SJSA1 (cell line): ENCODE measurements at regions not wholly inside any gene's neighbourhood (a gene's known extent, or its start where the extent isn't known, plus 50 kb on each side); places are given as distances from the start of the nearest gene placed in this dataset.

Experiments used
- DNase-seq, 2 experiments: peaks; one replicate each; pipeline ENCODE4 v3.0.0-alpha.2; 2015 to 2020; ENCODE audit warnings: low spot score in 2 of 2, low read depth in 1 of 2
- H3K27ac ChIP-seq: fragments of 250-450 bp; sonication (Bioruptor Pico); 2 replicates; pipeline ENCODE4 v1.5.1; 2020; ENCODE audit warnings: mild to moderate bottlenecking, moderate library complexity
- H3K27me3 ChIP-seq: fragments of 250-450 bp; sonication (Bioruptor Pico); replicated peaks from 2 replicates; pipeline ENCODE4 v1.5.1; 2020; ENCODE audit warnings: mild to moderate bottlenecking, moderate library complexity
- H3K36me3 ChIP-seq: fragments of 250-450 bp; sonication (Bioruptor Pico); 2 replicates; pipeline ENCODE4 v1.5.1; 2020; ENCODE audit warnings: mild to moderate bottlenecking
- H3K4me1 ChIP-seq: fragments of 250-450 bp; sonication (Bioruptor Pico); replicated peaks from 2 replicates; pipeline ENCODE4 v1.6.1; 2021; ENCODE audit warnings: mild to moderate bottlenecking
- H3K4me3 ChIP-seq: fragments of 250-450 bp; sonication (Bioruptor Pico); 2 replicates; pipeline ENCODE4 v1.5.1; 2020; ENCODE audit warnings: mild to moderate bottlenecking
- H3K9me3 ChIP-seq: fragments of 250-450 bp; sonication (Bioruptor Pico); replicated peaks from 2 replicates; pipeline ENCODE4 v1.5.1; 2020; ENCODE audit warnings: mild to moderate bottlenecking

- no peaks in the 10 kb centered on the region; the same call in 1 of the 2 replicates for H3K9me3 ChIP-seq
- H3K4me1 ChIP-seq: peaks cover 13% of the 10 kb centered on the region
- H3K36me3 ChIP-seq: no peaks in the 10 kb centered on the region
- no peak overlapping the region for H3K27ac ChIP-seq
- DNase-seq: no peak
- H3K4me3 ChIP-seq: peak overlapping the region; percentile 6; the same call in 1 of the 2 replicates
- no peaks in the 10 kb centered on the region for H3K27me3 ChIP-seq
These were observed 183.4 kb upstream of the THRB start for GRCh38 chr3:24678021-24678420.

- Histone ChIP-seq H3K4me1 (peaks cover 17% of the 10 kb centered on the region), H3K9me3 (no peaks in the 10 kb centered on the region; the same call in 1 of the 2 replicates), H3K36me3 (no peaks in the 10 kb centered on the region), H3K27ac (no peak overlapping the region), H3K27me3 (no peaks in the 10 kb centered on the region), H3K4me3 (peak overlapping the region; percentile 6; the same call in 1 of the 2 replicates)
- peak in 1 of 2 experiments; percentile 28 for DNase-seq
These were observed 183.8 kb upstream of the THRB start for GRCh38 chr3:24678421-24678865.

- H3K27ac ChIP-seq: no peak overlapping the region
- H3K9me3 ChIP-seq: no peaks in the 10 kb centered on the region; the same call in 1 of the 2 replicates
- no peaks in the 10 kb centered on the region for H3K27me3 ChIP-seq
- H3K4me1 ChIP-seq: peaks cover 22% of the 10 kb centered on the region
- H3K36me3 ChIP-seq: no peaks in the 10 kb centered on the region
- no peak overlapping the region for H3K4me3 ChIP-seq
- no peak for DNase-seq
These were observed 184.8 kb upstream of the THRB start for GRCh38 chr3:24679429-24679828.

GRCh38 chr3:24680214-24680967 lies 185.7 kb upstream of the THRB start:
- H3K4me3 ChIP-seq: no peak overlapping the region
- no peak overlapping the region for H3K27ac ChIP-seq
- no peak for DNase-seq
- peaks cover 22% of the 10 kb centered on the region for H3K4me1 ChIP-seq
- H3K27me3 ChIP-seq: no peaks in the 10 kb centered on the region
- no peaks in the 10 kb centered on the region for H3K36me3 ChIP-seq
- H3K9me3 ChIP-seq: no peaks in the 10 kb centered on the region; the same call in 1 of the 2 replicates

DNA sequence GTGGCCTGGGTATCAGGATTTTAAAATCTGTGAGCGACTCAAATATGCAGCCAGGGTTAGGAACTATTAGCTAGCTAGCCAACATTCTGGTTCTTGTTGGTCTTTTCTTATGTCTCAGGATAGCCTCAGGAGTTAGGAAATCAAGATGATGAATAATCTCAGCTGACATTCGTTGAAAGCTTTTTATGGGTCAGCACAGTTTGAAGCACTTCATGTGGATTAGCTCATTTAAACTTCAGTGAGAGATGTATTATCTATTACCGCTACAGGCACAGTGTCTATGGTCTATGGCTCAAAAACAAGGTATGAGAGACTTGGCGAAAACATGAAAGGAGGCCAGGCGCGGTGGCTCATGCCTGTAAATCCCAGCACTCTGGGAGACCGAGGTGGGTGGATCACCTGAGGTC lies 187.5 kb upstream of the THRB start:
- peaks cover 33% of the 10 kb centered on the region for H3K4me1 ChIP-seq
- H3K27ac ChIP-seq: no peak overlapping the region
- no peaks in the 10 kb centered on the region for H3K36me3 ChIP-seq
- no peak overlapping the region for H3K4me3 ChIP-seq
- no peak for DNase-seq
- H3K9me3 ChIP-seq: no peaks in the 10 kb centered on the region; the same call in 1 of the 2 replicates
- H3K27me3 ChIP-seq: no peaks in the 10 kb centered on the region

- Histone ChIP-seq H3K27ac (peak overlapping the region; percentile 58; the same call in 1 of the 2 replicates), H3K27me3 (no peaks in the 10 kb centered on the region), H3K9me3 (no peaks in the 10 kb centered on the region; the same call in 1 of the 2 replicates), H3K4me3 (no peak overlapping the region), H3K36me3 (no peaks in the 10 kb centered on the region), H3K4me1 (peaks cover 30% of the 10 kb centered on the region)
- no peak for DNase-seq
These were observed 188.4 kb upstream of the THRB start for GRCh38 chr3:24683090-24683489.

DNA sequence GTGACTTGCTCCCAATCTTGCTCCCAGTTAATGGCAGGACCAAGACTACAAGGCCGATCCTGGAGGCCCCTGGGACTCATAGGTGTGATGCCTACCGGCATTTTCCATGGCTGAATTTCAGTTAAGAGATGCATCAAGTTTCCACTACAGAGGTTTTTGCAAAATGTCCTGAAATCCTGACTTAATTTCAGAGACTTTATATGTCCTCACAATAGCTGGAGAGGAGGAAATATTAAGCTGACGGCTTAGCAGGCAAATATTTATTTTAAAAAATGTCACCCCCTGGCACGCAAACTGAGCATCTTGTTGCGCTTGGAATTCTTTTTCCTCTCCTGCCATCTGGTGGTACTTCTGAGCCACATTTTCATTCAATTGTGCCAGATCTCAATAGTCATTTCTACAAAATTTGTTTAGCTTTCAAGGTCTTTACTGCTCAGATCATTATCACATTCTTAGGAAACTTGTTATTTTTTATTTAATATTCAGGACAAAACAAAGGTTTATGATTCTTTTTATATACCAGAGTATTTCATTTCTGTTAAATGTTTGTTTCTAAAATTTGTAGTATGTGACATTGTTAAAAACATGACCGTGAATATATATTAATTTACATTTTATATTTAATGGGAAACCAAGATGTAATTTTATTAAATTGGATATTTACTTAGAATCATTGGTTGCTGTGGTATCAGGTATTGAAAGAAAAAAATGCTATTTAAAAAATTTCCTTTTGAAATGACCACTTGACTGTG lies 189.2 kb upstream of the THRB start:
- peak overlapping the region; percentile 58; the same call in 1 of the 2 replicates for H3K27ac ChIP-seq
- no peaks in the 10 kb centered on the region for H3K36me3 ChIP-seq
- H3K4me1 ChIP-seq: peaks cover 28% of the 10 kb centered on the region
- no peaks in the 10 kb centered on the region for H3K27me3 ChIP-seq
- H3K4me3 ChIP-seq: no peak overlapping the region
- DNase-seq: peak in 1 of 2 experiments; percentile 66
- no peaks in the 10 kb centered on the region; the same call in 1 of the 2 replicates for H3K9me3 ChIP-seq

- Histone ChIP-seq H3K9me3 (no peaks in the 10 kb centered on the region; the same call in 1 of the 2 replicates), H3K27ac (no peak overlapping the region), H3K27me3 (no peaks in the 10 kb centered on the region), H3K4me1 (peaks cover 32% of the 10 kb centered on the region), H3K36me3 (no peaks in the 10 kb centered on the region), H3K4me3 (no peak overlapping the region)
- no peak for DNase-seq
These were observed 189.9 kb upstream of the THRB start for GRCh38 chr3:24684506-24685023.

DNA sequence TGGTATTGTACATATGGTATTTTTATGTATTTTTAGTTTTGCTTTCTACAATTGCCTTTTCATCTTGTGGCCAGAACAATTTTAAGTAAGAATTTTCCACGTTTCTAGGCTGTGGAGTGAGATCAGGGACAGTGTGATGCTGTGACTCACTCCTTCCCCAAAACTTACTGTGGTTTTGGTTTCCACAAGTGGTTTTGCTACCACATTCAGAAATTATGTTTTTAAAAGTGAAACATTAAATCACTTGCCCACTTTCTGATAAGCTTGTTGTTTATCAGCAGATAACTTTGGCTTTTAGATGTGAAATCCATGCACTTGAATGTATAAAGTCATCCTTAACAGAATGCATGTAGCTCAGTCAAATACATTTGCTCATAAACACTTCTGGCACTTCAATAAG lies 192.2 kb upstream of the THRB start:
- Histone ChIP-seq H3K4me3 (no peak overlapping the region), H3K27me3 (no peaks in the 10 kb centered on the region), H3K27ac (no peak overlapping the region), H3K4me1 (peaks cover 32% of the 10 kb centered on the region), H3K9me3 (no peaks in the 10 kb centered on the region), H3K36me3 (no peaks in the 10 kb centered on the region)
- peak in 1 of 2 experiments; percentile 32 for DNase-seq

DNA sequence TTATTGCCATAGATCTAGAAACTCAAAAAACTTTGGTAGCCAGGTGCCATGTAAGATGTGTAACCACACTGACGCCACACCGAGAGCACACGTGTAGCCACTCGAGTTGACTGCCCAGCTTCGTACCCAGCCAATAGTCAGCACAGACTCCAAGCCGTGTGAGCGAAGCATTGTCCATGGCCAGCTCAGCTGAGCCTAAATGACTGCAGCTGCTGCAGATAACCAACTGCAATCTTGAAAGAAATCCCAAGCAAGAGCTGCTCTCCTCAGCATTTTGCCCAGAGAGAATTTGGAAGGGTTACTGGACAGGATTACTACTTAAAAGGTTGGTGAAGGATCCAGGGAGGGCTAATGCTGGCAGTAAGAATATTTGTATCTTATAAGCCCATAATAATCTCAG lies 193.0 kb upstream of the THRB start:
- no peak for DNase-seq
- no peak overlapping the region for H3K27ac ChIP-seq

DNA sequence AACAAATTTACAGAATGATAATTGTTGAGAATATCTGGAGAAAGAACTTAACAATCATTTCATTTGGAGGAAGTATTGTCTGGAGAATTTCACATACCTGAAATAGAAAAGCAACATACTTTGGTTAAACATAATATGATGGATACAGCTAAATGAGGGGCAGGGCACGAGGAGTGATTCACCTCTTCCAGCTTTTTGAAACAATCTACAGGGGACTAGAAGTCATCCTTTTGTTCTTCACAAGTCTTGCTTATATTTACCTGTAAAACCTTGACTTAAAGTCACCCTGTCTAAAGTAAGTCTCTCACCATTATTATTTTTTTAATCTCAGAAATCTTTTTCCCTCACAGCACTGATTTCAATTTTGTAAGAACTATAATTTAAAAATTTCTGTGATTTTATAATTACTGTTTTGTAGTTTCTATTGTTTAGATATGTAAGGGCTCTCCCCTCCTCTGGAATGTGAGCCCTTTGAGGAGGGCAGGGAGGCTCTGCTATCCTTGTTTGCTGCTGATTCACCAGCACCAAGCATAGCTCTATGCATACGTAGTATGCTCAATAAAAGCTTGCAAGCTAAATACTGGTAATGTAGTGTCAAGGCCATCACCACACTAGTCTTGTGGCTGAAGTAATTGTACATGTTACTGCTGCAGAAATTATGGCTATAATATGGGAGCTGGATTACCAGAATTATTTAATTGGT lies 193.9 kb upstream of the THRB start:
- no peak overlapping the region for H3K4me3 ChIP-seq
- peak; percentile 46 to 53 for DNase-seq

More for the DNA sequence above, 193.0 kb upstream of the THRB start:
- no peaks in the 10 kb centered on the region for H3K36me3 ChIP-seq
- H3K4me1 ChIP-seq: peaks cover 32% of the 10 kb centered on the region
- H3K27me3 ChIP-seq: no peaks in the 10 kb centered on the region
- H3K9me3 ChIP-seq: no peaks in the 10 kb centered on the region
- no peak overlapping the region for H3K4me3 ChIP-seq

GRCh38 chr3:24689353-24689752 lies 194.7 kb upstream of the THRB start:
- DNase-seq: no peak
- H3K27me3 ChIP-seq: no peaks in the 10 kb centered on the region
- H3K27ac ChIP-seq: no peak overlapping the region
- no peaks in the 10 kb centered on the region for H3K9me3 ChIP-seq
- peaks cover 22% of the 10 kb centered on the region for H3K4me1 ChIP-seq
- no peak overlapping the region for H3K4me3 ChIP-seq
- no peaks in the 10 kb centered on the region for H3K36me3 ChIP-seq

More for the DNA sequence above, 193.9 kb upstream of the THRB start:
- Histone ChIP-seq H3K36me3 (no peaks in the 10 kb centered on the region), H3K4me1 (peaks cover 26% of the 10 kb centered on the region), H3K27ac (peak overlapping the region; percentile 40), H3K27me3 (no peaks in the 10 kb centered on the region), H3K9me3 (no peaks in the 10 kb centered on the region)

DNA sequence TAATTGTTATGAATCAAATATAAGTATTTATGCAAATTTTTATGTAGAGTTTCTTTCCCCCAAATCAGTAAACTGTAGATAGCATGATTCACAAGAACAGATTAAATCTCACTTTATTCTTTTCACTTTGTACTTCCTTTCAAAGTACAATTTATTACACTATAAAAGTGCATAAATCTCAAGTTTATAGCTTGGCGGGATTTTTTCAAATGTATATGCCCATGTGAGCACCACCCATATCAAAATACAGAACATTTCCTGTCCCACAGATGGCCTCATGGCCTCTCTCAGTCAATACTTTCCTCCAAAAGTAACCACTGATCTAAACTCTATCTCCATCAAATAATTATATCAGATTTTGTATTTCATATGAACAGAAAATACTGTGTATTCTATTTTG lies 196.1 kb upstream of the THRB start:
- no peak for DNase-seq
- Histone ChIP-seq H3K36me3 (no peaks in the 10 kb centered on the region), H3K4me1 (peaks cover 22% of the 10 kb centered on the region), H3K27me3 (no peaks in the 10 kb centered on the region), H3K4me3 (no peak overlapping the region), H3K27ac (no peak overlapping the region), H3K9me3 (no peaks in the 10 kb centered on the region)
